C4-2B (cell line): ENCODE measurements at regions not wholly inside any gene's neighbourhood (a gene's known extent, or its start where the extent isn't known, plus 50 kb on each side); places are given as distances from the start of the nearest gene placed in this dataset.

Experiments used
- H3K27ac ChIP-seq: fragments of 450-650 bp; 2 replicates; pipeline ENCODE4 v1.5.1; 2017
- CTCF ChIP-seq: fragments of 450-650 bp; conservative IDR thresholded peaks from 2 replicates; pipeline ENCODE4 v1.5.1; 2017; ENCODE audit warnings: mild to moderate bottlenecking
- ZFX ChIP-seq: fragments of 450-650 bp; IDR thresholded peaks from 2 replicates; pipeline ENCODE4 v1.6.1; 2017

- no peak overlapping the region for H3K27ac ChIP-seq
- no peak for TF ChIP-seq ZFX
- TF ChIP-seq CTCF, result no peak
Measured at GRCh38 chr6:37580176-37580955, 80.7 kb upstream of the CCDC167 start.

- no peak overlapping the region for H3K27ac ChIP-seq
Measured at GRCh38 chr6:37579444-37580067, 79.9 kb upstream of the CCDC167 start.

DNA sequence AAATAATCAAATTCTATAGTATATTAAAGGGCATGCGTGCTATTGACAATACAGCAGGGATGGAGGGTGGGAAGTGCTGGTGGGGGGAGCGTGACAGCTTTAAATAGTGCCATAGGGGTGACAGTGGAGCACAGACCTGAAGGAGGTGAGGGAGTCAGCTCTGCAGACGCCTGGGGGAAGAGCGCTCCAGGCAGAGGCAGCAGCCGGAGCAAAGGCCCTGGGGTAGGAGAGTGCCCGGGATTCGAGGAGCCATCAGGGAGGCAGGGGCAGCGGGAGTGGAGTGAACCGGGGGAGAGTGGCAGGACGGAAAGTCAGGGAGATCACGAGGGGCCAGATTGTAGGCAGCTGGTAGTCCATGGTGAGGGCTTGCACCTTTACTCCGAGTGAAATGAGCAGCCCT is 78.4 kb upstream of the CCDC167 start:
- H3K27ac ChIP-seq, result no peak overlapping the region
- TF ChIP-seq ZFX (no peak), CTCF (no peak)

More at GRCh38 chr6:37579444-37580067, 79.9 kb upstream of the CCDC167 start:
- TF ChIP-seq CTCF, result no peak
- no peak for TF ChIP-seq ZFX

DNA sequence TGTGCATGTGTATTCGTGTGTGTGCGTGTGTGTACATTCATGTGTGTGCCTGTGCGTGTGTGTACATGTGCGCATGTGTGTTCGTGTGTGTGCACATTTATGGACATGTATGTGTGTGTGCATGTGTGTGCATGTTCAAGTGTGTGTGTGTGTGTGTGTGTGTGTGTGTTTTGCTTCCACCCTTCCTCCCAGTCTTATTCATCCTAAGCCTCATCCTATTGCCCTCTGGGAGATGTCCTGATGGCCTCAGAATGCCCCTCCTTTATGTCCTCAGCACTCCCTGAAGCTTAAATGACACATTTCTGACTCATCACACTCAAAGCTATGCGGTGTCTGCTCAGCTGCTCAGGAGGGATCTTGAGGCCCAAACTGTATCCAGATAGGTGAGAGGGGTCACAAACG is 76.6 kb upstream of the CCDC167 start:
- H3K27ac ChIP-seq, result no peak overlapping the region
- no peak for TF ChIP-seq ZFX
- TF ChIP-seq CTCF, result no peak

DNA sequence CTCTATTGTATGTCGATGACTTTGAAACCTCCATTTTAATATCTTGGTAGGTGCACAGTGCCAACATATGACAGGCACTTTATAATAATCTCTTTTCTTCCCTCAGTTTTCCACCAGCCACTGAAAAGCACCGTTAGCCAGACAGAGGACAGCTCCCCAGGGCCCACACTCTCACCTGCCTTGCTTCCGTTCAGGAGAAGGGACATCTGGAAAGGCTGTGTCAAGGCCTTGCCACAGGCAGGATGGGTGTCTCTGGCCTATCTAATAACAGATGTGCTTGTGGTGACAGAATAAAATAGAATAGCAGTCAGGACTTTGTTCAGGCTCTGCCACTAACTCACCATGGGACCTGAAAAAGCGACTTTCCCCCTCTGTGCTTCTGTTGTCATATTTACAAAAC is 75.5 kb upstream of the CCDC167 start:
- TF ChIP-seq ZFX (no peak), CTCF (no peak)
- H3K27ac ChIP-seq, result no peak overlapping the region

- TF ChIP-seq ZFX (no peak), CTCF (no peak)
- no peak overlapping the region for H3K27ac ChIP-seq
Measured at GRCh38 chr6:37572334-37572733, 72.6 kb upstream of the CCDC167 start.

DNA sequence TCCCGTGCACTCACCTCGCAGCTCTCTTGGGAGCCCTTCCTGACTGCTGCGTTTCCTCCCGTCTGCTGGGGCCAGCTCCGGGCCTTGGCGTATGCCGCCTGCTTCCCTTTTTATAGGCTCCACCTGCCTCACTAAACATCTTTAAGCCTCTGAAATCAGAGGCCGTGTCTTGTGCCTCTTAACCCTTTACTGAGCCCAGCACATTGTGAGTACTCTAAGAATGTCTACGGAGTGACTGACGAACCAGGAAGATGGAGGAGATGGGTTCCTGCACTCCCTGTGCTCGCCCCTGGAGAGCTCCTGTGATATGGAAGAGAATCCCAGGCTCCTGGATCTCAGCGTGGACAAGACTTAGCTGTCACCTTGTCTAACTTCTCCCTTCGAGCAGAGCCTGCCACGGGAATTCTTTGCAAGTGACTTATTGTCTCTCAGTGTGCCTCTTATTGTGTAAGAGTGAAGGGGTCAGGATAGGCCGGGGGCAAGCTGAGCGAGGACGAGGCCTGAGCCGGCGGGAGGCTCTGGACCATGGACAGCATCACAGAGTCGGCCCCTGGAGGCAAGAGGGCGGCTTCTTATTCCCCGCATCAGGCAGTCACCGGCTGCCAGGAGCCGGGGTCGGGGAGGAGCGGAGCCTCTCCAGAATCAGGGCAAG is 70.9 kb upstream of the CCDC167 start:
- H3K27ac ChIP-seq, result no peak overlapping the region
- no peak for TF ChIP-seq ZFX
- no peak for TF ChIP-seq CTCF
